Epithelial cell of esophagus (primary cell): ENCODE measurements at regions not wholly inside any gene's neighbourhood (a gene's known extent, or its start where the extent isn't known, plus 50 kb on each side); places are given as distances from the start of the nearest gene placed in this dataset.

ENCODE experiments used
- DNase-seq: peaks from one replicate; pipeline ENCODE4 v3.0.0; 2010; ENCODE audit warnings: low read depth
- H3K4me3 ChIP-seq: 2 replicates; pipeline ENCODE4 v1.5.1; 2011; ENCODE audit warnings: mild to moderate bottlenecking, low read length, control low read depth
- TF ChIP-seq, protein P1 (sequence below): IDR thresholded peaks from 2 replicates; pipeline ENCODE4 v1.5.1; 2011; ENCODE audit warnings: low read depth, mild to moderate bottlenecking, low read length, control low read depth, inconsistent platforms; ENCODE audit not compliant: insufficient read depth; ENCODE audit errors: missing control alignments

- TF ChIP-seq, protein P1, sequence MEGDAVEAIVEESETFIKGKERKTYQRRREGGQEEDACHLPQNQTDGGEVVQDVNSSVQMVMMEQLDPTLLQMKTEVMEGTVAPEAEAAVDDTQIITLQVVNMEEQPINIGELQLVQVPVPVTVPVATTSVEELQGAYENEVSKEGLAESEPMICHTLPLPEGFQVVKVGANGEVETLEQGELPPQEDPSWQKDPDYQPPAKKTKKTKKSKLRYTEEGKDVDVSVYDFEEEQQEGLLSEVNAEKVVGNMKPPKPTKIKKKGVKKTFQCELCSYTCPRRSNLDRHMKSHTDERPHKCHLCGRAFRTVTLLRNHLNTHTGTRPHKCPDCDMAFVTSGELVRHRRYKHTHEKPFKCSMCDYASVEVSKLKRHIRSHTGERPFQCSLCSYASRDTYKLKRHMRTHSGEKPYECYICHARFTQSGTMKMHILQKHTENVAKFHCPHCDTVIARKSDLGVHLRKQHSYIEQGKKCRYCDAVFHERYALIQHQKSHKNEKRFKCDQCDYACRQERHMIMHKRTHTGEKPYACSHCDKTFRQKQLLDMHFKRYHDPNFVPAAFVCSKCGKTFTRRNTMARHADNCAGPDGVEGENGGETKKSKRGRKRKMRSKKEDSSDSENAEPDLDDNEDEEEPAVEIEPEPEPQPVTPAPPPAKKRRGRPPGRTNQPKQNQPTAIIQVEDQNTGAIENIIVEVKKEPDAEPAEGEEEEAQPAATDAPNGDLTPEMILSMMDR = no peak
- H3K4me3 ChIP-seq = no peak overlapping the region
- DNase-seq = no peak
Measured at GRCh38 chr13:88217372-88217771, 546.2 kb downstream of the SLITRK5 start.

DNA sequence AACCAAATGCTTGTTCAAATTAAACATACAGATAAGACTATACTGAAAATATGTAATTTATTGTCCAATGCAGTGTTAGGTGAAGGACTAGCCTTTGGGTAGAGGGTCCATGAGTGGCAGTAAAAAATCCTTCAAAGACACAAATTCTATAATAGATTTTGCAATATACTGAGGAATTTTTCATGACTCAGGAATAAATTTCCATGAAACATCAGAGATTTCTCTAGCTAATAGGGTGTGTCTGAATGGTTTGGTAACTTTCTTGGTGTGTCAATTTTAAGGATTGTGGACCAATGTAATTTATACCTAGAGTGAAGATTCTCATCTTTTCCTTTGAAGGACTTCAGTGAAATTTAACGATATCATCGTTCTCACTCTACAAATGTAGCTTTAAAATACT is 546.7 kb downstream of the SLITRK5 start:
- no peak for DNase-seq
- H3K4me3 ChIP-seq = no peak overlapping the region
- TF ChIP-seq, protein P1 = no peak

GRCh38 chr13:88223958-88224357 is 552.8 kb downstream of the SLITRK5 start:
- no peak overlapping the region for H3K4me3 ChIP-seq
- DNase-seq = no peak
- TF ChIP-seq, protein P1 = no peak

DNA sequence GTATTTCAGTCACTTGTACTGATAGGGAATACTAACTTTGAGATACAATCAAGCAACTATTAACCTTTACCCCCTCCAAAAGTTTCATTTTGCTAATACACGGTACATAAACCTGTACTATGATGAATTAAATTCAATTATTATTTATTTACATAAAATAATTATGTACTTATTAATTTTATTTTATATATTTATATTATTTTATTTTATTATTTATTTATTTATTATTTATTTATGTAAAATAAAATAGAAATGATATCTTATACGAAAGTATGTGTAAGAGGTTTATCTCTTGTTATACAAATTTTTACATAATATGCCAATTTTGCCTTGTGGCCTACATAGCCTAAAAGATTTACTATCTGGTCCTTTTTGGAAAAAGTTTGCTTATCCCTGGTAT is 564.3 kb downstream of the SLITRK5 start:
- TF ChIP-seq, protein P1 = no peak
- DNase-seq = no peak
- H3K4me3 ChIP-seq = no peak overlapping the region

GRCh38 chr13:88246239-88246638 is 575.1 kb downstream of the SLITRK5 start:
- TF ChIP-seq, protein P1 = no peak
- H3K4me3 ChIP-seq = no peak overlapping the region
- peak; percentile 42 for DNase-seq

DNA sequence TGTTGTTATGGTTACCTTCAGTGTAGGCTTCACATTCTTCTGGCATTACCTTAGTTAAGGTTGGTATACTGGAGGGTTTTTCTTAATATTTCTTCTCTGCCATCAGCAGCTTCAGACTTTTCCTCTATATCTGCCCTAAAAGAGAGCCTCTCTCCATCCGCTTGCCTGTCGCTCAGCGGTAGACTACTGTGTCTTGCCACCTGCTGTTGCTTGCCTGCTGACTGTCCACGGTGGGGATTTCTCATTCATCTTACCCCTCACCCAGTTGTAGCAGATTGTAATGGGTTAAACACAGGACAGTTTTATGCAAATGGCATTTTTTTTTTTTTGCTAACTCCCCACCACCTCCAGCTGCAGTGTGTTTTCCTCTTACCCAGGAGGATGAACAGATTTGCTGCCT is 577.2 kb downstream of the SLITRK5 start:
- H3K4me3 ChIP-seq = no peak overlapping the region
- TF ChIP-seq, protein P1 = no peak
- no peak for DNase-seq

DNA sequence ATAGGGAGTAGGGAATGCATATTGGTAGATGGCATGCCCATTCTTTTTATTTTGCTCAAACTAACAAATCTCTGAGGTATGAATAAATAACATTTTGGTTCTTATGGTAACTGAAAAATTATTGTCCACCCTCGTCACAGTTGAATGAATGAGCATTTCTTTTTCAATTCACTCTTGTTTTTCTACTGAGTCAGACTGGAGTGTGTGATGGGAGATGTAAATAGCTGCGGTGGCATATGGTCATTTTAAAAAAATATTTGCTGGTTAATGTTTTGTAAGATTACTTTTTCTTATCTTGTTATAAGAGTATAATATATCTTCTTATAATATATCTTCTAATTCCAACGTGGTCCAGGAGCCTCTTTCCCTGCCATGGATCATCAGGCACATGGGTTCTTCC is 586.5 kb downstream of the SLITRK5 start:
- TF ChIP-seq, protein P1 = no peak
- no peak overlapping the region for H3K4me3 ChIP-seq
- no peak for DNase-seq
